ENCODE measurements at regions not wholly inside any gene's neighbourhood (a gene's known extent, or its start where the extent isn't known, plus 50 kb on each side); places are given as distances from the start of the nearest gene placed in this dataset.

GRCh38 chr9:120264528-120264927 lies 315.4 kb downstream of the CDK5RAP2 start:
- Histone ChIP-seq H3K36me3 (ENCODE audit: insufficient read depth, low read length) (no peaks in the 10 kb centered on the region), H3K4me2 (ENCODE audit: low read length) (no peak overlapping the region), H4K20me1 (ENCODE audit: insufficient read depth, low read length) (no peaks in the 10 kb centered on the region), H3K4me1 (ENCODE audit: insufficient read depth, low read length, poor library complexity, severe bottlenecking) (no peaks in the 10 kb centered on the region), H3K27ac (ENCODE audit: low read depth, low read length, poor library complexity, severe bottlenecking) (no peak overlapping the region), H3K79me2 (ENCODE audit: insufficient read depth, low read depth, low read length) (no peaks in the 10 kb centered on the region), H3K9me2 (ENCODE audit: insufficient read depth, low read length) (no peaks in the 10 kb centered on the region), H3K9me3 (ENCODE audit: low read length) (no peaks in the 10 kb centered on the region), H2AFZ (ENCODE audit: low read length) (no peak overlapping the region), H3K4me3 (ENCODE audit: low read depth, low read length, poor library complexity, severe bottlenecking) (no peak overlapping the region)
- TF ChIP-seq EZH2phosphoT487 (IDR thresholded peaks at IDR 0.05; ENCODE audit: borderline replicate concordance, low read depth, low read length), result no peak
- TF ChIP-seq CTCF (conservative IDR thresholded peaks at IDR 0.05; ENCODE audit: low read length), result no peak
- CTCF ChIA-PET (ENCODE audit: unreplicated experiment), result no interaction called here
- BruUV-seq (replicated peaks), result no TSS peak
- no peak for DNase-seq (ENCODE audit: low spot score)
- POLR2A ChIA-PET, result no interaction called here
- intact Hi-C loops (cut with micrococcal nuclease; ENCODE audit: unreplicated experiment), result no loop called here

- CTCF ChIA-PET (ENCODE audit: unreplicated experiment), result no interaction called here
- Histone ChIP-seq H3K4me1 (ENCODE audit: insufficient read depth, low read length, poor library complexity, severe bottlenecking) (no peaks in the 10 kb centered on the region), H3K4me3 (ENCODE audit: low read depth, low read length, poor library complexity, severe bottlenecking) (no peak overlapping the region), H3K4me2 (ENCODE audit: low read length) (no peak overlapping the region), H3K36me3 (ENCODE audit: insufficient read depth, low read length) (no peaks in the 10 kb centered on the region), H3K9me3 (ENCODE audit: low read length) (no peaks in the 10 kb centered on the region), H4K20me1 (ENCODE audit: insufficient read depth, low read length) (no peaks in the 10 kb centered on the region), H3K9me2 (ENCODE audit: insufficient read depth, low read length) (no peaks in the 10 kb centered on the region), H2AFZ (ENCODE audit: low read length) (no peak overlapping the region), H3K79me2 (ENCODE audit: insufficient read depth, low read depth, low read length) (no peaks in the 10 kb centered on the region), H3K27ac (ENCODE audit: low read depth, low read length, poor library complexity, severe bottlenecking) (no peak overlapping the region)
- TF ChIP-seq CTCF (conservative IDR thresholded peaks at IDR 0.05; ENCODE audit: low read length), result no peak
- TF ChIP-seq EZH2phosphoT487 (IDR thresholded peaks at IDR 0.05; ENCODE audit: borderline replicate concordance, low read depth, low read length), result no peak
- DNase-seq (ENCODE audit: low spot score), result no peak
- POLR2A ChIA-PET, result no interaction called here
- BruUV-seq (replicated peaks), result no TSS peak
- intact Hi-C loops (cut with micrococcal nuclease; ENCODE audit: unreplicated experiment), result no loop called here
Measured at GRCh38 chr9:120263836-120264235, 316.1 kb downstream of the CDK5RAP2 start.

GRCh38 chr9:120261419-120261818 lies 318.5 kb downstream of the CDK5RAP2 start:
- H4K20me1 ChIP-seq (ENCODE audit: insufficient read depth, low read length), result no peaks in the 10 kb centered on the region
- no TSS peak for BruUV-seq (replicated peaks)
- no peak for DNase-seq (ENCODE audit: low spot score)
- TF ChIP-seq EZH2phosphoT487 (IDR thresholded peaks at IDR 0.05; ENCODE audit: borderline replicate concordance, low read depth, low read length) (no peak), CTCF (conservative IDR thresholded peaks at IDR 0.05; ENCODE audit: low read length) (no peak)
- H3K79me2 ChIP-seq (ENCODE audit: insufficient read depth, low read depth, low read length), result no peaks in the 10 kb centered on the region
- no peak overlapping the region for H2AFZ ChIP-seq (ENCODE audit: low read length)
- no peak overlapping the region for H3K27ac ChIP-seq (ENCODE audit: low read depth, low read length, poor library complexity, severe bottlenecking)
- H3K4me1 ChIP-seq (ENCODE audit: insufficient read depth, low read length, poor library complexity, severe bottlenecking), result no peaks in the 10 kb centered on the region
- ChIA-PET CTCF (ENCODE audit: unreplicated experiment) (no interaction called here), POLR2A (no interaction called here)
- no peak overlapping the region for H3K4me3 ChIP-seq (ENCODE audit: low read depth, low read length, poor library complexity, severe bottlenecking)
- no peaks in the 10 kb centered on the region for H3K9me2 ChIP-seq (ENCODE audit: insufficient read depth, low read length)
- intact Hi-C loops (cut with micrococcal nuclease; ENCODE audit: unreplicated experiment), result no loop called here
- H3K36me3 ChIP-seq (ENCODE audit: insufficient read depth, low read length), result no peaks in the 10 kb centered on the region
- no peak overlapping the region for H3K4me2 ChIP-seq (ENCODE audit: low read length)
- no peaks in the 10 kb centered on the region for H3K9me3 ChIP-seq (ENCODE audit: low read length)

Measured in OCI-LY7 (cell line).